MM.1S (cell line): ENCODE measurements at regions not wholly inside any gene's neighbourhood (a gene's known extent, or its start where the extent isn't known, plus 50 kb on each side); places are given as distances from the start of the nearest gene placed in this dataset.

Source experiments
- EZH2 ChIP-seq: fragments of 300-600 bp; sonication (generic); optimal IDR thresholded peaks from 2 replicates; pipeline ENCODE3; 2017; ENCODE audit warnings: low read depth, mild to moderate bottlenecking, antibody characterized with exemption, low read length, mixed read lengths
- EZH2phosphoT487 ChIP-seq: fragments of 300-600 bp; sonication (generic); IDR thresholded peaks from 2 replicates; pipeline ENCODE4 v1.6.1; 2018; ENCODE audit warnings: antibody characterized with exemption, low read length
- TF ChIP-seq, protein P1 (sequence below): fragments of 300-600 bp; sonication (generic); IDR thresholded peaks from 2 replicates; pipeline ENCODE4 v1.5.1; 2016; ENCODE audit warnings: antibody characterized with exemption, low read length, mixed read lengths

DNA sequence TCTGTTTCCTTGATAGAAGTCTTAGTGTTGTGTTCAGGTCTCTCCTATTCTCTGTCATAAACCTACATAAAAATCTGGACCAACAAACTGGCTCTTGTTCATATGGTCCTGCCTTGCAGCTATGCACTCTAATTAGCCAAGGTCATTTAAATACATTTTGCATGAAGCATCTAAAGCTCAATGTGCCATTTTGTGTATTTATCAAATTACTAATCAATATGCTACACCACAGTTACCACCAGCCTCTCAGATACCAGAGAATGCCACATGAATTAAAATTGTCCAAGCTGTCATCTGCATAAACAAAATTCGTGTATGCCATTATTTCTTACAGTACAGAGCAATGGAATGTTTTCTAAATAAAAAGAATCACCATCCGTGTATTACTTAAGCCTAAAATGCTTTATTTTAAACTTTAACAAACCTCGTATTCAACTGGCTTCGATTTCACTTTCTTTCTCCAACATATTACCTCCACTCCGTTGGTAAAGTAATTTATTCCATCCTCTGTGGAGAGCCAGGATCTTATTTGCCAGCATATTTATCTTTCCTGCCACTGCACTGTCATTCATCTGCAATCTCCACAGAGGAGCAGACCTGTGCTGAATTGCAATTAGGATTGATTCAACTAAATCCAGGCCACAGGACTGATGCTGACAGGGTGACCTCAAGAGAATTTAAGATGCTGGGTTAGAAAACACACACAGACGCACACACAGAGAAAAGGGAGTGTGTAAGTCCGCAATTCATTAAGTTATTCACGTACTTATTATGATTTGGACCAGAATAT lies 284.1 kb upstream of the FOXG1 start:
- TF ChIP-seq, protein P1, sequence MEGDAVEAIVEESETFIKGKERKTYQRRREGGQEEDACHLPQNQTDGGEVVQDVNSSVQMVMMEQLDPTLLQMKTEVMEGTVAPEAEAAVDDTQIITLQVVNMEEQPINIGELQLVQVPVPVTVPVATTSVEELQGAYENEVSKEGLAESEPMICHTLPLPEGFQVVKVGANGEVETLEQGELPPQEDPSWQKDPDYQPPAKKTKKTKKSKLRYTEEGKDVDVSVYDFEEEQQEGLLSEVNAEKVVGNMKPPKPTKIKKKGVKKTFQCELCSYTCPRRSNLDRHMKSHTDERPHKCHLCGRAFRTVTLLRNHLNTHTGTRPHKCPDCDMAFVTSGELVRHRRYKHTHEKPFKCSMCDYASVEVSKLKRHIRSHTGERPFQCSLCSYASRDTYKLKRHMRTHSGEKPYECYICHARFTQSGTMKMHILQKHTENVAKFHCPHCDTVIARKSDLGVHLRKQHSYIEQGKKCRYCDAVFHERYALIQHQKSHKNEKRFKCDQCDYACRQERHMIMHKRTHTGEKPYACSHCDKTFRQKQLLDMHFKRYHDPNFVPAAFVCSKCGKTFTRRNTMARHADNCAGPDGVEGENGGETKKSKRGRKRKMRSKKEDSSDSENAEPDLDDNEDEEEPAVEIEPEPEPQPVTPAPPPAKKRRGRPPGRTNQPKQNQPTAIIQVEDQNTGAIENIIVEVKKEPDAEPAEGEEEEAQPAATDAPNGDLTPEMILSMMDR: no peak
- TF ChIP-seq EZH2 (no peak), EZH2phosphoT487 (no peak)
